Epithelial cell of prostate (primary cell): ENCODE measurements at regions not wholly inside any gene's neighbourhood (a gene's known extent, or its start where the extent isn't known, plus 50 kb on each side); places are given as distances from the start of the nearest gene placed in this dataset.
"Not testable (repeated sequence)": the region's sequence is repeated elsewhere in the genome, so short reads cannot be mapped to it uniquely, and the experiment has no call there.

Experiments
- DNase-seq: peaks from one replicate; pipeline ENCODE4 v3.0.0-alpha.2; 2011; ENCODE audit warnings: low read depth, low spot score
- H3K27ac ChIP-seq: fragments of 450-650 bp; 2 replicates; pipeline ENCODE4 v1.5.1; 2017; ENCODE audit warnings: mild to moderate bottlenecking

DNA sequence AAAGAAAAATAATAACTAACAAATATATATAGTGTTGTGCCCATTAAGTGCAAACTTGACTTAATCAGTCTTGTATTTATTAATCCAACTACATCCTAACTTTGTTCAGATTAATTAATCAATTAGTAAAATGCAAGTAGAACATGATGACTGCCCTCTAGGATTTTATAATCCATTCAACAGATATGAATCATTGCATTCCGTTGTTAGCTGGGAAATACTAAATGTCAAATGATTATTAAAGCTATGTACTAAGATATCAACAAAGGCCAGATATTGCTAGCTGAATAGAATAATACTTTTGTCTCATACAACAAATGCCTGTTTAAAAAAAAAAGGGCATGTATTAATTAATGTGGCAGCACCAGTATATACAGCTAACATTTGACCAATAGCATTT, 1366.3 kb downstream of the STIM2 start:
- no peak for DNase-seq
- H3K27ac ChIP-seq = no peak overlapping the region

DNA sequence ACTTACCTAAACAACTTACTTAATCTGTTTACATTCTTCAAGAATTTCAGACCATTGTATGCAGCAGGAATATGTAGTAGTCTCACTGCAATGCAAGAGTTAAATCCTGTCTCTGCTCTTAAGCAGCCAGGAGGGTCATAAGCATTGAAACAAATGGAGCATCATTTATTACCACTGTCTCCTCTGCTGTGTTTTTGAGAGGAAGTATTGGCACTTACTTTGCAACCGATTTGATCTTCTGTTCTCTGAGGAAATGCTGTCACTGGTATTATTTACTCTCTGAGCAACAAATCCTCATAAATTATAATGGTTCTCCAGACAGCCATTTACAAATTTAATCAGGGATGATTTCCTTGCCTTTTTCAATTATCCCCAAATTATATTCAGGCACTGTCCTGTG, 1367.1 kb downstream of the STIM2 start:
- no peak overlapping the region for H3K27ac ChIP-seq
- DNase-seq = no peak

DNA sequence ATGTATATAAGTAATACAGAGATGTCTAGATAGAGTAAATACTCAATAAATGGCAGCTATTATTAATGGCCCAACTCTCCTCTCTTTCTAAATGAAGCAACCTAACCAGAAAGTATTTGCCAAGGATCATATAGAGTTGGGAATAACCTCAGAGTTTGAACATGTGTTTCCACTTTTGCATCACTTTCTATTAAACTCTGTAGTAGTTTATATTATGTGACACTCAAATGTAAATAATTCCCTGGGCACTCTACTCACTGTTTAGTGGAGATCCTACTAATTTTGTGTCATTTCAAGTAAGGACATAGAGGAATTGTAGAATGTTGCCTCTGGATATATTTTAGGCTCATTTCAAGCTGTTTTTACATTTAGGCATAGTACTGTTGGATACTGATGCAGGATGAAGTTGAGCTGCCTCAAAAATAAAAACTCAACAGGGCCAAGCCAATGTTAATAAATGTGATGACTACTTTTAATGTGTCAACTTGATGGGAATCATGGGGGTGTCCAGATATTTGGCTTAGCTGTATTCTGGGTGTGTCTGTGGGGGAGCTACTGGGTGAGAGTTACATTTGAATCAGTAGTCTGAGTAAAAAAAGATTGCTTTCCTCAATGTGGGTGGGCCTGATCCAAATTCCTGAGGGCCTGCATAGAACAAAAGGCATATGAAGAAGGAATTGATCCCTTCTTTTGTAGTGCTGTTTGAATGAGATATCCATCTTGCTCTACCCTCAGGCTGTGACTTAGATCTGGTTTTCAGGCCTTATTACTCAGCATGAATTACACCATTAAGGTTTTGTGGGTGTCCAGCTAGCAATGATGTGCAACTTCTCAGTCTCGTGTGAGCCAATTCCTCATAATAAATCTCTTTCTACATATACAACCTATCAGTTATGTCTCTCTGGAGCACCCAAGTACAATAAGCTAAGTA, 1368.2 kb downstream of the STIM2 start:
- peak overlapping the region; percentile 50 for H3K27ac ChIP-seq
- DNase-seq = peak; percentile 57

- DNase-seq = peak; percentile 6
- H3K27ac ChIP-seq = peak overlapping the region; percentile 32
Observed at GRCh38 chr4:28232376-28232775, 1371.7 kb downstream of the STIM2 start.

DNA sequence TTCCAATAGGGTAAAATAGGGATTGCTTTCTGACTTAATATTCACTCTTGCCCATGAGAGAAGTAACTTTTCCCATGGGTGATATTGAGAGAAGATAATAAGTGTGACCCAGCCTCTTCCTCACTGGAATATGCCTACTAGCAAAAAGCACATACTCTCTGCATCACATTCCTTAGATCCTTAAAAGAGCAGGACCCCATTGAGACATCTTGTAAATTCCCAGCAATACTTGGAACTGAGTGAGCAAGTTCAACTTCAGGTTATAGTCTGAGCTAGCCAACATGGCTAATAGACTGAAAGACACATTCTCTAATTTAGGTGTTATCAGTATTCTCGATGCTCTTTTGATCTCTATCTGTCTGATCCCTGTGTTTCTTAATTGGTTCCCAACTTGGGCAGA, 1372.3 kb downstream of the STIM2 start:
- DNase-seq = no peak
- H3K27ac ChIP-seq = peak overlapping the region; percentile 32

DNA sequence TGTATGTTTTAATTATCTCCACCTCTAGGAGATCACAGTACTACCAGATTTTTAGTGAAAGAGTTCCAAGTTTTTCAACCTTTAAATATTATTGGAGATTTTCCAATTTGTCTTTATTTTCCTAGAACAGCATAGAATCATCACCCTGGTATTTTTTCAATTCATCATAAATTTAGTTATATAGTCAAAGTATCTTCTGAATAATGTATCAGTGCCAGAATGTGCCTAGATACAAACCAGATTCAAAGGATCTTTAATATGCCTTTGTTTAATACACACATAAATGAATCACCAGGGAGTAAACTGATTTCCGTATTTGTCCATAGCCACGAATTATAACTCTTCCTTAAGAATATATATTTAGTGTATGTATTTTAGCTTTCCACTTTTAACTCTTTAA, 1373.1 kb downstream of the STIM2 start:
- no peak overlapping the region for H3K27ac ChIP-seq

GRCh38 chr4:28238876-28239275, 1378.2 kb downstream of the STIM2 start:
- H3K27ac ChIP-seq = no peak overlapping the region

More for the DNA sequence above, 1373.1 kb downstream of the STIM2 start:
- DNase-seq = no peak

GRCh38 chr4:28241021-28241420, 1380.4 kb downstream of the STIM2 start:
- H3K27ac ChIP-seq = no peak overlapping the region
- DNase-seq = no peak

More at GRCh38 chr4:28238876-28239275, 1378.2 kb downstream of the STIM2 start:
- no peak for DNase-seq

- H3K27ac ChIP-seq = no peak overlapping the region
- DNase-seq = no peak
Observed at GRCh38 chr4:28247805-28248204, 1387.2 kb downstream of the STIM2 start.

GRCh38 chr4:28248269-28248668, 1387.6 kb downstream of the STIM2 start:
- DNase-seq = no peak
- H3K27ac ChIP-seq = no peak overlapping the region

GRCh38 chr4:28250646-28251045, 1390.0 kb downstream of the STIM2 start:
- no peak overlapping the region for H3K27ac ChIP-seq
- peak; percentile 14 for DNase-seq

DNA sequence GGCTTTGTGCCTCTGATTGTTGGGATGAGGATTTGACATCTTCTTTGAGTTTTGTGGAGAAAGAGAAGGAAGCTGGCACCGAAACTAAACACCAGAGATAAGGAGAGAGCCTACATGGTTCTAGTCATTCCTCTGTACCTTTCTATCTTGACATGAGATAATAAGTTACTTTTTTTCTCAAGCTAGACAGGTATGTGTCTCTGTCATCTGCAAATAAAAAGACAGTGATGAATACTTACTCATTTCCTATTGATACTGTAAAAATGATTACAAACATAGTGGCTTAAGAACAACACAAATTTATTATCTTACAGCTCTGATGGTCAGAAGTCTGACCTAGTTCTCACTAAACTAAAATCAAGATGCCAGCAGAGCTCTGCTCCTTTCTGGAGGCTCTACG, 1391.2 kb downstream of the STIM2 start:
- peak overlapping the region; percentile 38 for H3K27ac ChIP-seq
- DNase-seq = no peak

DNA sequence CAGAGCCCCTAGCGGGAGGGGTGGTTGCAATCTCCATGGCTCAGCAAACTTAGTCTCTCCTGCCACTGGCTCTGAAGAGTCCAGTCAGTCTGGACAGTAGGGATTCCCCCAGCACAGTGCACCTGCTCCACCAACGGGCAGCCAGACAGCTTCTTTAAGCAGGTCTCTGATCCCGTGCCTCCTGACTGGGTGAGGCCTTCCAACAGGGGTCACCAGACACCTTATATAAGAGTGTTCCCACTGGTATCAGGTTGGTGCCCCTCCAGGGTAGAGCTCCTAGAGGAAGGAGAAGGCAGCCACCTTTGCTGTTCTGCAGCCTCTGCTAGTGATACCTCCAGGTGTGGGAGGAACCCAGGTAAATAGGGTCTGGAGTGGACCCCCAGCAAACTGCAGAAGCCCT, 1393.4 kb downstream of the STIM2 start:
- DNase-seq = no peak
- no peak overlapping the region for H3K27ac ChIP-seq

- DNase-seq = no peak
- no peak overlapping the region for H3K27ac ChIP-seq
Observed at GRCh38 chr4:28256295-28256694, 1395.7 kb downstream of the STIM2 start.

GRCh38 chr4:28259951-28260350, 1399.3 kb downstream of the STIM2 start:
- DNase-seq = no peak
- no peak overlapping the region for H3K27ac ChIP-seq

GRCh38 chr4:28267166-28267565, 1406.5 kb downstream of the STIM2 start:
- DNase-seq = no peak
- H3K27ac ChIP-seq = peak overlapping the region; percentile 19

DNA sequence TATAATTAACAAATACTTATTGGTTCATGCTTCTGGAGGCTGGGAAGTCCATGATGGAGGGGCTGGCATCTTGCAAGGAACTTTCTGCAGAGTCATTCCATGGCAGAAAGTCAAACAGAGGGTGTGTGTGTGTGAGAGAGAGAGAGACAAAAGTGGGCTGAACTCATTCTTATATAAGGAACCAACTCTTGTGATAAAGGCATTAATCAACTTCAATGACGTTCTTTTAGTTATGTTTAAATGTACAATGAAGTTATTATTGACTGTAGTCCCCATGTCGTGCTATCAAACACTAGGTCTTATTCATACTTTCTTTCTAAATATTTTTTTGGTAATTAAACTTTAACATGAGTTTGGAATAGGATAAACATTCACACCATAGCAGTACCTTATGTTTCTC, 1408.8 kb downstream of the STIM2 start:
- DNase-seq = no peak
- no peak overlapping the region for H3K27ac ChIP-seq

GRCh38 chr4:28277931-28278330, 1417.3 kb downstream of the STIM2 start:
- DNase-seq = no peak
- peak overlapping the region; percentile 30 for H3K27ac ChIP-seq

DNA sequence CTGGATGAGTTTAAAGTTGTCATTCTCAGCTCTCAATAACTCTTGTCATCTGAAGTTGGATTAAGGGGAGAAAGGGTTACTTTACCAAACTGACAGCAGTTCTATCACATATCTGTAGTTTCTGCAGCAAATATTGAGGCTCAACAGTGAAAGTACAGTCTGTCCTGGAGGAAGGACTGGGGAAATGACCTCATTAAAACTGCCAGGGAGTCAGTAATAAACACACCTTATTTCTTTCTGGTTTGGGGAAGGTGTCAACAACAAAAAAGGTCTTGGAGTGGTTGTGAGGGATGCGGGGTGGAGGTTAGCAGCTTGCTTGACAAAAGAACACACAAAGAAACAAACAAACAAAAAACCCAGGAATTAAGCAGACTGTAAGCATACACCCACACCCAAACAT, 1418.0 kb downstream of the STIM2 start:
- no peak for DNase-seq
- peak overlapping the region; percentile 30 for H3K27ac ChIP-seq

DNA sequence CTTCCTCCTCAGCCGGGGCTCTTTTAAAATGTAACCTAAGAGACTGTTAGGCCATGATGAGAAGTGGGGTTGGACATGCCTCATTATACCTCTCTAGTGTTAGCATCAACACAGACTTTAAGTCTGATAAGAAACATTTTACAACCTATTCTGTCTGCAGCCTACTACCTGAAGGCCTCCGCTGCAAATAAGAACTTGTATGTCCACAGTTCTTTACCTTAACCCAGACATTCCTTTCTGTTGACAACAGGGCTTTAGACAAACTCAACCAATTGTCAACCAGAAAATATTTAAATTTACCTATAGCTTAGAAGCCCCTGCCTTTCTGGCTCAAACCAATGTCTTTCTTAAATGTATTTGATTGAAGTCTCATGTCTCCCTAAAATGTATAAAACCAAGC, 1418.6 kb downstream of the STIM2 start:
- H3K27ac ChIP-seq = peak overlapping the region; percentile 30
- no peak for DNase-seq

DNA sequence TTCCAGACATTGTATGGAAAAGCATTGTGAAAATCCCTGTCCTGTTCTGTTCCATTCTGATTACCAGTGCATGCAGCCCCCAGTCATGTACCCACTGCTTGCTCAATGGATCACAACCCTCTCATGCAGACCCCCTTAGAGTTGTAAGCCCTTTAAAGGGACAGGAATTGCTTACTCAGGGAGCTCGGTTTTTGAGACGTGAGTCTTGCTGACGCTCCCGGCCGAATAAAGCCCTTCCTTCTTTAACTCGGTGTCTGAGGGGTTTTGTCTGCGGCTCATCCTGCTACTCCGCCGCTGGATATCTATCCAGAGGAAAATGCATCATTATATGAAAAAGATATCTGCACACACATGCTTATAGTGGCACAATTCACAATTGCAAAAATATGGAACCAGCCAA, 1425.6 kb downstream of the STIM2 start:
- not testable (repeated sequence) for DNase-seq, H3K27ac ChIP-seq

DNA sequence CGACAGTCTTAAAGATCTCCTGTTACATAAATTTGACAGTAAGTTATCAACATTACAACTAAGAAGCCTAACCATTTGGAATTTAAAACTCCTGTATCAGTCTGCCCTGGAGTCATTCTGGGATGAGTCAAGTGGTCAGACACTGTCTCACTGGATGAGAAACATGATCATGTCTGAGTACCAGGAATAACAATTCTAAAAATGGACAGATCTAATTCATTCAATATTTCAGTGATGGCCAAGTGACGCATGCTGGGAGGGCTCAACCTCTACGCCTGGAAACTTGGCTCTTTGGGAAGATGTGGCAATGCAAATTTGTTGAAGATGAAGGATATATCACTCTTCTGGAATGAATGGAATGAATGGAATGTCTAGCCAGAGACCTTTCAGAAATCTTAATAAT, 1427.2 kb downstream of the STIM2 start:
- peak overlapping the region; percentile 54 for H3K27ac ChIP-seq
- DNase-seq = peak; percentile 59
